ENCODE measurements at regions not wholly inside any gene's neighbourhood (a gene's known extent, or its start where the extent isn't known, plus 50 kb on each side); places are given as distances from the start of the nearest gene placed in this dataset.
"Not testable (repeated sequence)": the region's sequence is repeated elsewhere in the genome, so short reads cannot be mapped to it uniquely, and the experiment has no call there.

GRCh38 chr6:79131220-79131619 is 53.2 kb upstream of the PHIP start:
- DNase-seq (ENCODE audit: low read depth in 1 of 2, low spot score in 2 of 2); H2AK5ac ChIP-seq (ENCODE audit: low read depth, low read length); H2BK15ac ChIP-seq (ENCODE audit: low read length); H4K20me1 ChIP-seq (replicated peaks in 1 of 2; ENCODE audit: control insufficient read depth in 1 of 2, insufficient read depth in 2 of 2, low read length in 2 of 2); H3K4me2 ChIP-seq (ENCODE audit: insufficient read depth in 1 of 2, low read depth in 2 of 2, low read length in 2 of 2); H2BK12ac ChIP-seq (ENCODE audit: low read depth, low read length); H3K9ac ChIP-seq (replicated peaks in 1 of 4; ENCODE audit: extremely low read depth in 1 of 4, low read depth in 3 of 4, low read length in 3 of 4); FAIRE-seq; H4K5ac ChIP-seq (ENCODE audit: insufficient read length, low read depth, low read length); H3K18ac ChIP-seq (ENCODE audit: extremely low read depth, low read length); H2BK20ac ChIP-seq (ENCODE audit: low read length); H3K27ac ChIP-seq (ENCODE audit: low read depth, low read length); H4K91ac ChIP-seq (replicated peaks; ENCODE audit: insufficient read length, low read length); H3K23me2 ChIP-seq (ENCODE audit: low read depth, low read length); H3K79me1 ChIP-seq (ENCODE audit: low read depth, low read length); H3K27me3 ChIP-seq (replicated peaks in 1 of 4; ENCODE audit: control insufficient read depth in 3 of 4, extremely low read depth in 1 of 4, insufficient read depth in 3 of 4, low read length in 3 of 4); POLR2A ChIA-PET (ENCODE audit: partially characterized antibody); H3K79me2 ChIP-seq (ENCODE audit: control insufficient read depth in 1 of 2, insufficient read depth in 2 of 2, low read length in 2 of 2); H2BK120ac ChIP-seq (replicated peaks; ENCODE audit: low read depth, low read length); H3K36me3 ChIP-seq (ENCODE audit: control insufficient read depth in 2 of 4, insufficient read depth in 4 of 4, low read length in 3 of 4); H2AFZ ChIP-seq (ENCODE audit: low read length); H3K56ac ChIP-seq (replicated peaks; ENCODE audit: insufficient read length, low read depth, low read length); H3K14ac ChIP-seq (ENCODE audit: insufficient read length); H3K4me3 ChIP-seq (ENCODE audit: extremely low read depth in 1 of 4, insufficient read depth in 2 of 4, low read depth in 3 of 4, low read length in 4 of 4); H3K4ac ChIP-seq (replicated peaks; ENCODE audit: insufficient read length, low read depth, low read length); H2BK5ac ChIP-seq (ENCODE audit: low read depth, low read length); H4K8ac ChIP-seq (ENCODE audit: extremely low read depth, insufficient read depth, low read length); H3K23ac ChIP-seq (ENCODE audit: insufficient read length); H3K4me1 ChIP-seq (replicated peaks in 1 of 4; ENCODE audit: control insufficient read depth in 3 of 4, insufficient read depth in 4 of 4, low read length in 3 of 4): not testable (repeated sequence)
- peaks cover 2 to 23% of the 10 kb centered on the region in 2 experiments; a peak in 3 of 4 replicates for H3K9me3 ChIP-seq (ENCODE audit: insufficient read depth in 2 of 2, low read depth in 1 of 2, low read length in 1 of 2)
- CTCF ChIA-PET (ENCODE audit: partially characterized antibody) = interaction anchor here (1.5 kb wide), 1 partner anchor 77 kb away, joined by 3 read pairs; no protein-coding TSS in a partner anchor
- 88% methylated on average over 1 of the region's 1 CpG; no CpG with 5 or more reads in 1 of the 2 experiments for WGBS, 2 experiments (ENCODE audit: extremely low coverage in 1 of 2, insufficient coverage in 1 of 2, insufficient read length in 1 of 2, insufficient replicate concordance in 2 of 2, low coverage in 1 of 2, low lambda C conversion rate in 2 of 2, missing lambda C conversion rate in 1 of 2)
